ENCODE measurements at regions not wholly inside any gene's neighbourhood (a gene's known extent, or its start where the extent isn't known, plus 50 kb on each side); places are given as distances from the start of the nearest gene placed in this dataset.
A peak's percentile ranks its signal among the peaks of the same experiment; 100 is the strongest.
"Not testable (repeated sequence)": the region's sequence is repeated elsewhere in the genome, so short reads cannot be mapped to it uniquely, and the experiment has no call there.

- CTCF ChIA-PET; H3K36me3 Mint-ChIP-seq (ENCODE audit: low read depth); DNase-seq; H3K4me1 Mint-ChIP-seq (ENCODE audit: low read depth); H3K4me3 Mint-ChIP-seq; H3K27me3 Mint-ChIP-seq (ENCODE audit: low read depth); H3K27ac Mint-ChIP-seq; intact Hi-C loops (cut with micrococcal nuclease); H3K9me3 Mint-ChIP-seq: not testable (repeated sequence)
Measured at GRCh38 chr16:11420067-11420466, 74.8 kb downstream of the RMI2 start.

DNA sequence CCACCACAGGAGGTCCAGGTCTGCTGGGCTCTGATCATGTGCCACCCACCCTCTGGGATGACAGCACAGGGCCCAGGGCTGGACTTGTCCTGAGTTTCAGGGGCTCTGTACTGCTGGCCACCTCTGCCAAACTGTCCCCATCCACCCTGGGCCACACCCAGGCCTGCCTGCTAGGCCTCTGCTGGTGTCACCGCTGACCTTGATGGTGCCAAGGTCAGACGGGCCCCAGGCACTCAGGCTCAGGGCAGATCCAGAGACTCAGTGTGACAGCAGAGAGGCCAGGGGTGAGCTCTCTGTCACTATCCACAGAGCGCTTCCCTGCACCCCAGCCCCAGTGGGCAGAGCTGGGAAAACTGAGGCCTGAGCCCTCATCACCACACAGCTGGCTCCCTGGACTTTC is 75.6 kb downstream of the RMI2 start:
- DNase-seq, result no peak
- H3K27ac Mint-ChIP-seq, result no peak overlapping the region
- no peaks in the 10 kb centered on the region for H3K36me3 Mint-ChIP-seq (ENCODE audit: low read depth)
- CTCF ChIA-PET, result interaction anchor here (0.6 kb wide), 1 partner anchor 39 kb away, joined by 3 read pairs; no protein-coding TSS in a partner anchor
- no peak overlapping the region for H3K4me3 Mint-ChIP-seq
- H3K27me3 Mint-ChIP-seq (ENCODE audit: low read depth), result no peaks in the 10 kb centered on the region
- intact Hi-C loops (cut with micrococcal nuclease), result no loop called here
- H3K4me1 Mint-ChIP-seq (ENCODE audit: low read depth), result no peaks in the 10 kb centered on the region
- H3K9me3 Mint-ChIP-seq, result no peaks in the 10 kb centered on the region

DNA sequence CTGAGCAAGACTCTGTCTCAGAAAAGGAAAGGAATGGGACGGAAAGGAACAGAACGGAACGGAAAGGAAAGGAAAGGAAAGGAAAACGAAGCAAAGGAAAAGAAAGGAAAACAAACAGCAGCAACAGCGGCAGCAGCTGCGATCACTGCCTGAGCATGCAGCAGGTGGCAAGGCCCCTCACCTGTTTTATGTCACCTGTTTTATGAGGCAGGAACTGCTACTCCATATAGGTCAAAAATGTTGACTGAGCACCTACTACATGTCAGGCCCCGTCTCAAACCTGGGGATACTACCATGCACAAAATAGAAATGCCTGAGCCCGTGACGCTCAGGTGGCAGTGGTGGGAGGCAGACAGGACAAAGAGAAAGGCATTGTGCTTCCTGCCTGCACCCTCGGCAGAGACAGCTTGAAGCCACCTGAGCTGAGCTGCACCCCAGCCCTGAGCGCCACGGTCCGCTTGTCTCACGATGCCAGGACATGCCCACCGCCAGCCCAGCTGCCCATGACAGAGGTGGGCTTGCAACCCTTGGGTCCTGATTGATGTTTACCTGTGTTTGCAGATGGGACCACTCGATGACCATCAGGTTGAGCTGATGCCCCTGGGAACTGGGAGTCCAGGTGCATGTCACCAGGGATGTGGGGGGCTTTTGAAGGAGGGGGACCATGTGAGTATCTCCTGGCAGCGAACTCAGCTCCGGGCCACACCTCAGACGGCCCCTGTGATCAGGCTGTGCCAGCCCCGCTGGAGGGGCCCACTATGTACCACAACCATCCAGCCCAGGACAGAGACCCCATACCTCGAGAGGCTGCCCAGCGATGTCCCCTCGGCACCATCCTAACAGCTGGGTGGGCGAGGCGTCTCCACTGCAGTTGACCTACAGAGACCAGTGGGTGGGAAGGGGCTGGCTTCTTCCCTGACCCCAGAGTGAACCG is 77.4 kb downstream of the RMI2 start:
- CTCF ChIA-PET, result interaction anchor here (0.5 to 0.9 kb wide), 2 partner anchors 35 to 293 kb away, joined by 3 read pairs; no protein-coding TSS in a partner anchor

DNA sequence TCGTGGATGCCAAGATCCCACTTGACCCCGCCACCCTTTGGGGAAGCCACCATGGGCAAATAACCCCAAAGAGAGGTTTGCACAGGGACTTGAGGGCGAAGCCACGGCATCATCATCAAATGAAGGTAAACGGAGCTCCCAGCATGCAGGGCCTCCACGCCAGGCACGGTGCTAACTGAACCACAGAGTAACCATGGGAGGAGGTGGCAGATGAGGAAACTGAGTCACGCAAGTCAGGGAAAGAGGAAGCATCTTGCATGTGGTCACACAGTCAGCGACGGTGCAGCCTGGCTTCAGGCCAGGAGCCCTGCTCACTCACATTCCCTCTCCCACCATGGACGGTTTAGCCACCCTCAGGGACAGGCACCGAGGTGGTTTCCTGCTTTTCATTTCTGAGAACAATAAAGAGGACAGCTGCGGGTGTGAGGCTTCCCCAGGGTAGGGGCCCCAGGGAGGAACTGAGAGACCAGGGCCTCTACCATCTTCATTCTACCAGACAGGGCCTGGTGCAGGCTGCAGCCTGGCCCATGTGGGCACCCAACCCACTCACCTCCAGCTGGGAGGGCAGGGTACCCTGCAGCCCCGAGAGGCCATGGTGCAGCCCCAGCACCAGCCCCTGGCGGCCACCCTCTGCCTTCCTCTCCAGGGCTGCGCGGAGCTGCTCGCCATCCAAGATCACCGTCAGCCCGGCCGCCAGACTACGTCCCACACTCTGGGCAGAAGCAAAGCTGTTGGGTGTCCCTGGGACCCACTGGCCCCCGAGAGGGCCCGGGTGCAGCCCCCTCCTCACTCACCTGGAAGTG is 78.3 kb downstream of the RMI2 start:
- no peaks in the 10 kb centered on the region for H3K9me3 Mint-ChIP-seq
- no peak overlapping the region for H3K27ac Mint-ChIP-seq
- no peak overlapping the region for H3K4me3 Mint-ChIP-seq
- no peaks in the 10 kb centered on the region for H3K36me3 Mint-ChIP-seq (ENCODE audit: low read depth)
- H3K4me1 Mint-ChIP-seq (ENCODE audit: low read depth), result no peaks in the 10 kb centered on the region
- H3K27me3 Mint-ChIP-seq (ENCODE audit: low read depth), result no peaks in the 10 kb centered on the region
- CTCF ChIA-PET, result interaction anchor here (0.5 kb wide), 1 partner anchor 34 kb away, joined by 3 read pairs; no protein-coding TSS in a partner anchor
- intact Hi-C loops (cut with micrococcal nuclease), result no loop called here
- DNase-seq, result no peak

More for the DNA sequence above, 77.4 kb downstream of the RMI2 start:
- DNase-seq, result no peak
- H3K9me3 Mint-ChIP-seq, result no peaks in the 10 kb centered on the region
- H3K4me1 Mint-ChIP-seq (ENCODE audit: low read depth), result no peaks in the 10 kb centered on the region
- H3K27me3 Mint-ChIP-seq (ENCODE audit: low read depth), result no peaks in the 10 kb centered on the region
- H3K4me3 Mint-ChIP-seq, result no peak overlapping the region
- intact Hi-C loops (cut with micrococcal nuclease), result no loop called here
- no peak overlapping the region for H3K27ac Mint-ChIP-seq
- H3K36me3 Mint-ChIP-seq (ENCODE audit: low read depth), result no peaks in the 10 kb centered on the region

DNA sequence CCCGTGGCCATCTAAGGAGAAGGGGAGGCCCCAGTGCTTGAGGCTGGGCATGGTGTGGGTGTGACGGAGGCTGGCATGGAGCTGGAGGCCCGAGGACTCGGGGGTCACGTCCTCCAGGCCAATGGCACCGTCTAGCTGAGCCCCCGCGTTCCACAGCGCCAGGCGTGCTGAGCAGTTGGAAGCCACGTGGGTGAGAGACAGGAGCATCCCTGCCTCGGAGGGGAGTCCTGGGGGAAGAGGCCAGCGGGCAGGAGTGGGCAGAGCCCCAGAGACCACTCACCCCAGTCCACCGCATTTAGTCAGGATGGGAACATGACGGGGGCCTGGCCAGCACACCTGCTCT is 78.8 kb downstream of the RMI2 start:
- CTCF ChIA-PET, result interaction anchor here (2.1 kb wide), 1 partner anchor 19 kb away, joined by 6 read pairs; no protein-coding TSS in a partner anchor
- intact Hi-C loops (cut with micrococcal nuclease), result no loop called here
- no peaks in the 10 kb centered on the region for H3K9me3 Mint-ChIP-seq
- no peak overlapping the region for H3K27ac Mint-ChIP-seq
- H3K4me3 Mint-ChIP-seq, result no peak overlapping the region
- no peak for DNase-seq
- no peaks in the 10 kb centered on the region for H3K4me1 Mint-ChIP-seq (ENCODE audit: low read depth)
- H3K36me3 Mint-ChIP-seq (ENCODE audit: low read depth), result no peaks in the 10 kb centered on the region
- H3K27me3 Mint-ChIP-seq (ENCODE audit: low read depth), result no peaks in the 10 kb centered on the region

GRCh38 chr16:11425140-11425539 is 79.9 kb downstream of the RMI2 start:
- intact Hi-C loops (cut with micrococcal nuclease), result no loop called here
- peak overlapping the region; percentile 36 for H3K27ac Mint-ChIP-seq
- CTCF ChIA-PET, result interaction anchor here (0.6 to 2.4 kb wide), 6 partner anchors 17 to 402 kb away, joined by 3 to 14 read pairs (median 6); no protein-coding TSS in a partner anchor
- H3K4me3 Mint-ChIP-seq, result no peak overlapping the region
- no peaks in the 10 kb centered on the region for H3K27me3 Mint-ChIP-seq (ENCODE audit: low read depth)
- DNase-seq, result no peak
- H3K4me1 Mint-ChIP-seq (ENCODE audit: low read depth), result no peaks in the 10 kb centered on the region
- no peaks in the 10 kb centered on the region for H3K9me3 Mint-ChIP-seq
- no peaks in the 10 kb centered on the region for H3K36me3 Mint-ChIP-seq (ENCODE audit: low read depth)

DNA sequence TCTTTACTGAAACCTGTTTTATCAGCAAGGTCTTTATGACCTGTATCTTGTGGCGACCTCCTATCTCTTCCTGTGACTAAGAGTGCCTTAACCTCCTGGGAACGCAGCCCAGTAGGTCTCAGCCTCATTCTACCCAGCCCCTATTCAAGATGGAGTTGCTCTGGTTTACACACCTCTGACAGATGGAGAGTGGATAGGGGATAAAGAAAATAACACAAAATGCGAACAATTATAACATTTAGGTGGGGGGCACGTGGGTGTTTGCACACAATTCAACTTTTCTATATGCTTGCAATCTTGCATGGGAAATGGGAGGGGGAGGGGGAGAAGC is 83.3 kb downstream of the RMI2 start:
- intact Hi-C loops (cut with micrococcal nuclease), result no loop called here
- Mint-ChIP-seq H3K27ac (no peak overlapping the region), H3K36me3 (ENCODE audit: low read depth) (no peaks in the 10 kb centered on the region), H3K4me1 (ENCODE audit: low read depth) (no peaks in the 10 kb centered on the region), H3K9me3 (peaks cover 6% of the 10 kb centered on the region), H3K27me3 (ENCODE audit: low read depth) (no peaks in the 10 kb centered on the region), H3K4me3 (no peak overlapping the region)
- DNase-seq, result no peak
- CTCF ChIA-PET, result no interaction called here

DNA sequence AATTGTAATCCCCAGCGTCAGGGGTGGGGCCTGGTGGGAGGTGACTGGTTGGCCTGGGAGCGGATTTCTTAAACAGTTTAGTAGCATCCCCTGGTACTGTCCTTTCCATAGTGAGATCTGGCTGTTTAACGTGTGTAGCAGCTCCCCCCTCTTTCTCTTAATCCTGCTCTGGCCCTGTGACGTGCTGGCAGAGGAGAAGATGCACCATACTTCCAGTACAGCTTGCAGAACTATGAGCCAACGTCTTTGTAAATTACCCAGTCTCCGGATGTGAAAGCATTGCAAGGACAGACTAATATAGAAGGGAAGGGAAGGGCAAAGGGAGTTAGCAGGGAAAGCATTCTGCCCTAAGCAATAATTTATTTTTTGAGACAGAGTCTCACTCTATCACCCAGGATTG is 83.9 kb downstream of the RMI2 start:
- Mint-ChIP-seq H3K27ac (no peak overlapping the region), H3K27me3 (ENCODE audit: low read depth) (no peaks in the 10 kb centered on the region)
- DNase-seq, result no peak

GRCh38 chr16:11429823-11430222 is 84.6 kb downstream of the RMI2 start:
- Mint-ChIP-seq H3K27ac (no peak overlapping the region), H3K36me3 (ENCODE audit: low read depth) (no peaks in the 10 kb centered on the region), H3K9me3 (peaks cover 6% of the 10 kb centered on the region), H3K27me3 (ENCODE audit: low read depth) (no peaks in the 10 kb centered on the region), H3K4me1 (ENCODE audit: low read depth) (no peaks in the 10 kb centered on the region), H3K4me3 (no peak overlapping the region)
- CTCF ChIA-PET, result no interaction called here
- intact Hi-C loops (cut with micrococcal nuclease), result no loop called here
- no peak for DNase-seq

More for the DNA sequence above, 83.9 kb downstream of the RMI2 start:
- H3K9me3 Mint-ChIP-seq, result peaks cover 6% of the 10 kb centered on the region
- H3K4me1 Mint-ChIP-seq (ENCODE audit: low read depth), result no peaks in the 10 kb centered on the region
- H3K36me3 Mint-ChIP-seq (ENCODE audit: low read depth), result no peaks in the 10 kb centered on the region
- H3K4me3 Mint-ChIP-seq, result no peak overlapping the region
- intact Hi-C loops (cut with micrococcal nuclease), result no loop called here
- CTCF ChIA-PET, result no interaction called here

DNA sequence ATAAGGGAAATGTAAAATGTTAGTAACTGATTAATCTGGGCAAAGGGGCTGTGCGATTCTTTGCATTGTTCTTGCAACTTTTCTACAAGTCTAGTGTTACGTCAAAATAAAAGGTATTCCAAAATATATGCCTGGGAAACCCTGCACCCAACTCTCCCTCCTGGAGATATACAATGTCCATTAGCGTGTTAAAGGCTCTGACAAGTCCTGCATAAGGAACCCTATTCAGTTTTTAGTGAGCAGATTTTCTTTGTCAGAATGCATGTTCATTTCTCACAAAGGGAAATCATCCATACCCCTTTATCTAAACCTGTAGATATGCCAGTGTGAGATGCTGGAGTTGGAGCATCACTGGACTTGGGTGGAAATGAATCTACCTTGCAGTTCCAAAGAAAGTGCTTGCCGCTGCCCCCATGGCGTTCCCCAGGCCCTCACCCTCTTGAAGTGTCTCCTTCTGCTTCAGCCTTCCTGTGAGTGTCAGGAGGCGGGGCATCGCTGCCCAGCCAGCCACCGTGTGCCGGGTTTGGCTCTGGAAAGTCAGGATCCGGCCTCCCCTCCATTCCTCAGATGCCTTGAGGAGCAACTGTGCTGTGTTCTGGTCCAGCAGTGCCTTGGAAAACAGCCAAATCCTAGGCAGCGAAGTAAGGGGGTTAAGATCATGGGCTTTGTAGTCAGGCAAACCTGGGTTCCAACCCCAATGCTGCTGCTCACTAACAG is 85.5 kb downstream of the RMI2 start:
- H3K4me3 Mint-ChIP-seq, result no peak overlapping the region
- H3K27me3 Mint-ChIP-seq (ENCODE audit: low read depth), result no peaks in the 10 kb centered on the region
- CTCF ChIA-PET, result interaction anchor here (2.3 kb wide), 1 partner anchor 24 kb away, joined by 13 read pairs; no protein-coding TSS in a partner anchor
- H3K9me3 Mint-ChIP-seq, result peaks cover 6% of the 10 kb centered on the region
- H3K4me1 Mint-ChIP-seq (ENCODE audit: low read depth), result no peaks in the 10 kb centered on the region
- intact Hi-C loops (cut with micrococcal nuclease), result no loop called here
- H3K36me3 Mint-ChIP-seq (ENCODE audit: low read depth), result no peaks in the 10 kb centered on the region
- no peak for DNase-seq
- H3K27ac Mint-ChIP-seq, result no peak overlapping the region

- no peak overlapping the region for H3K27ac Mint-ChIP-seq
- CTCF ChIA-PET, result interaction anchor here (2.3 kb wide), 1 partner anchor 25 kb away, joined by 13 read pairs; no protein-coding TSS in a partner anchor
Measured at GRCh38 chr16:11431915-11432465, 86.7 kb downstream of the RMI2 start.

More at GRCh38 chr16:11431915-11432465, 86.7 kb downstream of the RMI2 start:
- Mint-ChIP-seq H3K27me3 (ENCODE audit: low read depth) (no peaks in the 10 kb centered on the region), H3K4me1 (ENCODE audit: low read depth) (no peaks in the 10 kb centered on the region), H3K9me3 (peaks cover 6% of the 10 kb centered on the region), H3K4me3 (no peak overlapping the region), H3K36me3 (ENCODE audit: low read depth) (no peaks in the 10 kb centered on the region)
- DNase-seq, result no peak
- intact Hi-C loops (cut with micrococcal nuclease), result no loop called here
